BJ (cell line): ENCODE measurements at regions not wholly inside any gene's neighbourhood (a gene's known extent, or its start where the extent isn't known, plus 50 kb on each side); places are given as distances from the start of the nearest gene placed in this dataset.

Experiments used
- CTCF ChIA-PET: fragments of 350-600 bp; formaldehyde crosslinking; extraction: SDS; loops from one replicate; lab custom pipeline; 2021; ENCODE audit warnings: antibody characterized with exemption, inconsistent platforms; lab: Yijun Ruan, JAX
- POLR2A ChIA-PET: fragments of 300-600 bp; sonication (Branson Sonifier 250); formaldehyde crosslinking; extraction: SDS; loops from one replicate; lab custom pipeline; 2021; ENCODE audit warnings: antibody characterized with exemption; lab: Charles Lee
- DNase-seq: peaks from one replicate; pipeline ENCODE4 v3.0.0-alpha.2; 2011; ENCODE audit warnings: low read depth
- H3K27me3 ChIP-seq: 2 replicates; pipeline ENCODE4 v1.6.0; 2011; ENCODE audit warnings: low read length; ENCODE audit not compliant: control insufficient read depth, insufficient read depth
- H3K36me3 ChIP-seq: 2 replicates; pipeline ENCODE4 v1.5.1; 2011; ENCODE audit warnings: low read length; ENCODE audit not compliant: control insufficient read depth, insufficient read depth
- H3K4me3 ChIP-seq: 2 replicates; pipeline ENCODE4 v1.5.1; 2011; ENCODE audit warnings: low read depth, mild to moderate bottlenecking, control low read depth, low read length
- CTCF ChIP-seq: IDR thresholded peaks from 2 replicates; pipeline ENCODE4 v1.5.1; 2011; ENCODE audit warnings: low read depth, mild to moderate bottlenecking, control low read depth, inconsistent platforms, low read length, moderate library complexity; ENCODE audit not compliant: insufficient read depth

GRCh38 chr11:69359735-69360480 is 66.0 kb downstream of the MYEOV start:
- TF ChIP-seq CTCF, result no peak
- DNase-seq, result no peak
- no peaks in the 10 kb centered on the region for H3K27me3 ChIP-seq
- POLR2A ChIA-PET, result no interaction called here
- CTCF ChIA-PET, result interaction anchor here (1.1 kb wide), 1 partner anchor 9 kb away, joined by 3 read pairs; no protein-coding TSS in a partner anchor
- no peak overlapping the region for H3K4me3 ChIP-seq
- H3K36me3 ChIP-seq, result no peaks in the 10 kb centered on the region

- no peak for TF ChIP-seq CTCF
- CTCF ChIA-PET, result interaction anchor here (1.0 to 1.5 kb wide), 2 partner anchors 63 to 229 kb away, joined by 3 read pairs; no protein-coding TSS in a partner anchor
- no peak overlapping the region for H3K4me3 ChIP-seq
- DNase-seq, result no peak
- H3K36me3 ChIP-seq, result no peaks in the 10 kb centered on the region
- H3K27me3 ChIP-seq, result no peaks in the 10 kb centered on the region
- POLR2A ChIA-PET, result no interaction called here
Observed at GRCh38 chr11:69360606-69361005, 66.7 kb downstream of the MYEOV start.

DNA sequence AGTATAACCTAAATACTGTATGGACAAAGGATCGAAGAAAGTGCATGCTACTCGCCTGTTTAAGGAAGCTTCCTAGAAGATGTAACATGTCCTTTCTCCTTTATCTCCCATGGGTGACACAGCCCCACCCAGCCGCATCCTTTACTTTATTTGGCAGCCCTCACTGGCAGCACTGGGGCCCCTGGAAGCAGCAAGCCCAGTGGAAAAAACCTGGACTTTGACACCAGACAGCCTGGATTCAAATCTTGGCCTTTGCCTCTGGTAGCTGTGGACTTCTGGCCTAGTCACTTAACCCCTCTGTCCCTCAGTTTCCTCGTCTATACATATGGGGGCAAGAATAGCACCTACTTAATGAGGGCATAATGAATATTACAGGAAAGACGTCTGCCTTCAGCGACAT is 67.1 kb downstream of the MYEOV start:
- Histone ChIP-seq H3K36me3 (no peaks in the 10 kb centered on the region), H3K27me3 (no peaks in the 10 kb centered on the region), H3K4me3 (no peak overlapping the region)
- no peak for TF ChIP-seq CTCF
- ChIA-PET CTCF (interaction anchor here (1.0 to 1.5 kb wide), 2 partner anchors 63 to 230 kb away, joined by 3 read pairs; no protein-coding TSS in a partner anchor), POLR2A (no interaction called here)
- DNase-seq, result no peak

GRCh38 chr11:69361466-69361865 is 67.5 kb downstream of the MYEOV start:
- CTCF ChIA-PET, result interaction anchor here (1.0 to 1.5 kb wide), 2 partner anchors 63 to 230 kb away, joined by 3 read pairs; no protein-coding TSS in a partner anchor
- H3K27me3 ChIP-seq, result no peaks in the 10 kb centered on the region
- H3K4me3 ChIP-seq, result no peak overlapping the region
- TF ChIP-seq CTCF, result no peak
- DNase-seq, result no peak
- H3K36me3 ChIP-seq, result no peaks in the 10 kb centered on the region
- POLR2A ChIA-PET, result no interaction called here

DNA sequence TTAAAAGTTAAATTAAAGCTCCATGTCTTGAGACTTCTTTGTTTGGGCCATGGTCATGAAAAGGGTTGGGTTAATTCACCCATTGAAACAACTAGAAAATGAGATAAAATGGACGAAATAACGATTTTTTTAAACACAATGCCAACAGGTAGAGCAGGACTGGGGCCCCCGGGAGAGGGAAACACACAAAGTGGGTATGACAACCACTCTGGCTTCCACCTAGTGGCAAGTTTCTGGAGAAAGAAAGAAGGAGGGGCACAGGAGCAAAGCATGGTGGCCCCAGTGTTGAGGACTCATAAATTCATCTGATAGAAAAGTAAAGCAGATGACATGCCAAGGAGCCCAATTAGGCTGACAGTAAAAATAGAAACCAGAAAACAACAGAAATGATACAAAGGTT is 68.4 kb downstream of the MYEOV start:
- no peak for TF ChIP-seq CTCF
- Histone ChIP-seq H3K36me3 (no peaks in the 10 kb centered on the region), H3K4me3 (no peak overlapping the region), H3K27me3 (no peaks in the 10 kb centered on the region)
- ChIA-PET CTCF (no interaction called here), POLR2A (no interaction called here)
- no peak for DNase-seq
